ENCODE measurements at regions not wholly inside any gene's neighbourhood (a gene's known extent, or its start where the extent isn't known, plus 50 kb on each side); places are given as distances from the start of the nearest gene placed in this dataset.
A peak's percentile ranks its signal among the peaks of the same experiment; 100 is the strongest.
"Not testable (repeated sequence)": the region's sequence is repeated elsewhere in the genome, so short reads cannot be mapped to it uniquely, and the experiment has no call there.

DNA sequence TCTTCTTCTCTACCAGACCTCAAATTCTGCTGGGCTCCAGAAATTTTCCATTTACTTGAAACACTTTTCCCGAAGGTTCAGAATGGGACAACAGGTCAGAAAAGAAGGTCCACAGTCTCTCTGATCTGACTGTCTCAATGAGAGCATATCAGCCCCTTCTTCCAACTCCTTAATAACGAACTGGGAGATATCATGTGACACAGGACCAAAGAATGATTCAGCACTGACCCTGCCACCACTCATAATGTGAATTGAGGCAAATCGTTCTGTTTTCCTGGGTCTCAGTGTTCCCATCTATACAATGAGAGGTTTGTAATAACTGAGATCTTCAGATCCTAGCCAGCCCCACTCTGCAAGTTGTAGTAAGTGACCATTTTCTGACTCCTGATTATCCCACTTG, 500.5 kb downstream of the NTRK3 start:
- DNase-seq, result no peak
- ATAC-seq, result no peak
- intact Hi-C loops (cut with DNase I), result no loop called here

DNA sequence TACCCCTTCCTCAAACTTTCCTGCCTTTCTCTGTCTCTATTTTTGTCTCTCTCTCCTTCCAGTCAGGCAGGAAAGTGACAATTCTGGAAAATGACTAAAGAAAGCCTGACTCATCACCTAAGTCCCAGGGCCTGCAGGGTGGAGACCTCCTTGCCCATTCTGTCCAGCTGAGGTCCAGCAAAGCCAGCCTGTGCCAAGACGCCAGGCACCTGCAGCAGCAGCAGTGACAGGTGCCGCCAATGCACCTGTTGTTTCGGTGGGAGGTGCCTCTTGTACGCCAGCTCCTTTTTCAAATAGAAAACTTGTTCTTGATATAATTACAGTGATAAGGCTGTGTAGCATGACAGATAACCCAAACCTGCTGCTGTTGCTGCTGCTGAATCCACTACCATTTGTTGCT, 501.3 kb downstream of the NTRK3 start:
- DNase-seq, result no peak
- intact Hi-C loops (cut with DNase I), result no loop called here
- ATAC-seq, result no peak

GRCh38 chr15:87753539-87753938, 503.0 kb downstream of the NTRK3 start:
- intact Hi-C loops (cut with DNase I), result no loop called here

GRCh38 chr15:87752250-87752951, 504.1 kb downstream of the NTRK3 start:
- ATAC-seq, result peak in 1 of 2 donors; percentile 77

More at GRCh38 chr15:87753539-87753938, 503.0 kb downstream of the NTRK3 start:
- DNase-seq (no peak), ATAC-seq (no peak)

DNA sequence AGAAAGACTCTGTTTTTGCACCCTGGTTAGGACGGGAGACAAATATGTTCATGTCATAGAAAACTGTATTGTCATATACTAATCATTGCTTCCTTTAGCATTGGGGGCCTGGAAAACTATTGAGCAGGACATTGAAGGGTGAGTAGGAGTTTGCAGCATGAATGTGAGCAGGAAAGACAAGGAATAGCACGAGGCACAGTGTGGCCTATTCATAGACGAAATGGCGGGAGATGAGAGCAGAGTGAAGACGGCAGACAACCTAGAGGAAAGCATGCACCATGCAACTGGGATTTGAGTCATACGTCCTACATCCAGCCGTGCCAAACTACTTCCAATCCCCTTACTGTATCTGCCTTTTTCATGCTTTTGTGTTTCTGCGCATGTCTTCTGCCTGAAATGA, 508.1 kb downstream of the NTRK3 start:
- no peak for DNase-seq
- intact Hi-C loops (cut with DNase I), result no loop called here
- ATAC-seq, result no peak

More at GRCh38 chr15:87752250-87752951, 504.1 kb downstream of the NTRK3 start:
- intact Hi-C loops (cut with DNase I), result no loop called here
- no peak for DNase-seq

DNA sequence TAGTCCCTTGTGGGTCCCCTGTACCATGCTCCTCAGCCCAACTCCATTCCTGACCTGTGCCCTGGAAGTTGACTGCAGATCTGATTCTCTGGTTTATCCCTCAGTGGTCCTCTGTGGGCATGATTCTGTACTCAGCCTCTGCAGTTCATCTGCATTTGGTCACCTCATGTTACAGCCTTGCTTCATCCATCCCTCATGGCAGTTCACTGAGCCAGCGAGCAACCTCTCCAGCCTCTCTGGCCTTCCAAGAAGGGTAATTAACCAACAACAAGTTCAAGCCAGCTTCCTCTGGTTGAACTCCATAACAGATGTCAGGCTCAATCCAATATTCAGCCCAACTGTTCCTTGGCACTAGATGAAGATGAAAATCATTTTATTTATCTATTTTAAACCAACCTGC, 509.5 kb downstream of the NTRK3 start:
- DNase-seq (no peak), ATAC-seq (no peak)
- intact Hi-C loops (cut with DNase I), result no loop called here

- ATAC-seq (no peak), DNase-seq (no peak)
- intact Hi-C loops (cut with DNase I), result no loop called here
Observed at GRCh38 chr15:87746333-87746732, 510.2 kb downstream of the NTRK3 start.

- DNase-seq (no peak), ATAC-seq (no peak)
- intact Hi-C loops (cut with DNase I), result no loop called here
Observed at GRCh38 chr15:87744815-87745214, 511.7 kb downstream of the NTRK3 start.

DNA sequence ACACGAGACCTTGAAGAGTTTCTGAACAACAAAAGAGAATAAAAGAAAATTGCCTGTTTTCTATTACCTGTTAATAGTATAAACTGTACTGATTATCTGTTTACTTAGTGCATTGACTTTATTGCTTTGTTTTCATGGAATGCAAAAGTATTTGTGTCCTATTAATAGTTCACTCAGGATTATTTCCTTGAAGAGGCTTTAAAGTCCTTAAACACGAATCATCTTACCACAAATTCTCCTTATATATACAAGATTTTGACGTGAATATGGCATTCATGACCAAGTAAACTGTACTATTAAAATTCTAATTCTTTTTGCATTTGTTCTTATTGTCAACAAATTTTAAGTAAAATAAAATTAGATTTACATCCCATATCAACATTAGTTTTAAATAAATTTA, 513.0 kb downstream of the NTRK3 start:
- ATAC-seq, result no peak

GRCh38 chr15:87741350-87741749, 515.2 kb downstream of the NTRK3 start:
- ATAC-seq, result no peak
- intact Hi-C loops (cut with DNase I), result no loop called here
- DNase-seq, result no peak

More for the DNA sequence above, 513.0 kb downstream of the NTRK3 start:
- no peak for DNase-seq
- intact Hi-C loops (cut with DNase I), result no loop called here

DNA sequence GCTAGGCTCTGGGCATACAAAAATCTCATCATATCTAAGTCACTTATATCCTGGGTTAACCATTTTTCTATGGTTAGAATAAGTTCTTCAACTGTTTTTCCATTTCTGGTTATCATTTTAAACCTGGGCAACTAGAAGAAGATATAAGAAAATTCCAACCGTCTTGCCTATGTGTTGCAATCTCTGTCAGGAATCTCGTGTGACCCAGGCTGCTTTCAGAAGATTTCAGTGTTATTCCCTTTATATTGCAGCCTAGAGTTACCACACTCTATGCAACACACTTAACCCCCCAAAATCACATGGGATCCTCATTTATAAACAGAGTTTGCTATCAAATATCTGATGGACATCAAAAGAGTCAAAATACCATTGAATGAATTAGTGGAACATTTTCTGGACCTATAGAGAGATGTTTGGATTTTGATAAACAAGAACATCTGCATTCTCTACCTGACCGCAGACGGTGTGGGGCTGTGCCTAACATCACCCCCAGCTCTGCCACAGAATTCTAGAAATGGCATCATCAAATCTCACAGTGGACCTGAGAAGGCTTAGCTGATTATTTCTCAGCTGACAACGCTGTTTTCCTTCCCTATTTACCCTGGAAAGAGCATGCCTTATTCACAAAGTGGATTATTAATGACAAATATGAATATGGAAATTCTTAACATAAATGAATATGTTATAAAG, 515.7 kb downstream of the NTRK3 start:
- intact Hi-C loops (cut with DNase I), result no loop called here
- no peak for DNase-seq
- no peak for ATAC-seq

- no peak for DNase-seq
- ATAC-seq, result no peak
- intact Hi-C loops (cut with DNase I), result no loop called here
Observed at GRCh38 chr15:87739866-87740265, 516.7 kb downstream of the NTRK3 start.

- no peak for DNase-seq
- intact Hi-C loops (cut with DNase I), result no loop called here
- ATAC-seq, result no peak
Observed at GRCh38 chr15:87739081-87739480, 517.5 kb downstream of the NTRK3 start.

DNA sequence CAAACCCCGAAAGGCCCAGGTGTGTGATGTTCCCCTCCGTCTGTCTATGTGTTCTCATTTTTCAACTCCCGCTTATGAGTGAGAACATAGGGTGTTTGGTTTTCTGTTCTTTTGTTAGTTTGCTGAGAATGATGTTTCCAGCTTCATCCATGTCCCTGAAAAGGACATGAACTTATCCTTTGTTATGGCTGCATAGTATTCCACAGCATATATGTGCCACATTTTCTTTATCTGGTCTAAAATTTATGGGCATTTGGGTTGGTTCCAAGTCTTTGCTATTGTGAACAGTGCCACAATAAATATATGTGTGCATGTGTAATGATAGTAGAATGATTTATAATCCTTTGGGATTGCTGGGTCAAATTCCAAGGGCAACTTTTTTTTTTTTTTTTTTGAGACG, 519.1 kb downstream of the NTRK3 start:
- ATAC-seq; intact Hi-C loops (cut with DNase I); DNase-seq: not testable (repeated sequence)

DNA sequence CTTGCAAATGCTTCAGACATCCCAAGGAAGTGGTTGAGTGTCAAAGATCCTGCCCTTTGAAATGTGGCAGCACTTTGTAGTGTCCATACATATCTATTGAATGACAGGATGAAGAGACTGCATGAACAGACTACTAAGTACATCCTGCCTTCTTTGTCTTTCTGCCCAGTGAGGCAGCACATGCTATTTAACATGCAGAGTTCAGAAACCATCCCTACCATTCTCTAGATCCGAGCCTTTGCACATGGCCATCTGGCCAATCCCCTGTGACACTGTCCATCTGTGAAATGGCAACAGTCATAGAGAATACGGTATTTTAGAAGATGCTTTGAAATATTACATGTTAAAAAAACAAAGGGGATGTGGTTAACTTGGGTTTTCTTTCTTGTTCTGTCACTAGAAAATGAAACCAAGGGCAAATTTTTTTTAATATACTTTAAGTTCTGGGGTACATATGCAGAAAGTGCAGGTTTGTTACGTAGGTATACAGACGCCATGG, 519.6 kb downstream of the NTRK3 start:
- no peak for ATAC-seq
- intact Hi-C loops (cut with DNase I), result no loop called here

GRCh38 chr15:87736401-87736800, 520.1 kb downstream of the NTRK3 start:
- DNase-seq (no peak), ATAC-seq (no peak)
- intact Hi-C loops (cut with DNase I), result no loop called here

More for the DNA sequence above, 519.6 kb downstream of the NTRK3 start:
- DNase-seq, result no peak

DNA sequence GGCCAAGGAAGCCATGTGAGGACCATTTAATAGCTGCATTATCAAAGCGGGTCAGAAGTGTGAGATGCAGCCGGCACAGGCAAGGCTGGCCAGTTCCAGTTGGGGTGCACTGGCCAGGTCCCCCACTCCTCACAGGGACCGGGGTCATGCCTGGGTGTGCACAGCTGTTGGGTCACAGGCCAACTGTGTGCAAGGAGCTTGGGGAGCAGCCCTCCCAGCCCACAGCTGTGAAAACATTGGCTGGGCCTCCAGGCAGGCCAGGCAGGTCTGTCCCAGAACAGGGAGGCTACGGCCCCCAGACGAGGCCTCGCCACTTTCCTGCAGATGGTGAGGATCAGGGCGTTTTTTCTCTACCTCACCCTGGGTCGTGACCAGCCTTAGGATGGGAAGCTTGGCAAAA, 521.0 kb downstream of the NTRK3 start:
- ATAC-seq (peak in 1 of 2 donors; percentile 36), DNase-seq (no peak)
- intact Hi-C loops (cut with DNase I), result no loop called here

- DNase-seq (no peak), ATAC-seq (no peak)
- intact Hi-C loops (cut with DNase I), result no loop called here
Observed at GRCh38 chr15:87734571-87735373, 521.8 kb downstream of the NTRK3 start.

DNA sequence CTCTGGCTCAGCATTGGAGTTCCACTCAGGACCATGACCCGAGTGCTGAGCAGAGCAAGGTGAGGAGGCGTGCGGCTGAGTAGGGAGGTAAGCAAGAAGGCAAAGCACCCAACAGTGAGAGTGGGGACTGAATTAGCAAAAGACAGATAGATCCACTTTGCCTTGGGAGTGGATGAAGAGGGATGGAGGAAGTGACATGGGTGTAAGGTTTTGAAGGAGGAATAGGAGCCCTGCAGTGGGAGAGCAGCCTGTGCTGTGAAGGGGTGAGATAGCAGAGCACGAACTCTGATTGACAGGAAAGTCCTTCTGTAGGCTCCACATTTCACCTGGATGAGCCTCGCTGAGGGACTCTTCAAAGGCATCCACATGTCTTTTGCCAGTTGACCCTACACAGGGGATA, 522.6 kb downstream of the NTRK3 start:
- no peak for DNase-seq
- ATAC-seq, result no peak
- intact Hi-C loops (cut with DNase I), result no loop called here

GRCh38 chr15:87733541-87733941, 523.0 kb downstream of the NTRK3 start:
- intact Hi-C loops (cut with DNase I), result no loop called here

More at GRCh38 chr15:87733541-87733941, 523.0 kb downstream of the NTRK3 start:
- ATAC-seq, result no peak
- no peak for DNase-seq

Data from left cardiac atrium (tissue), 4 donors.